Stimulated activated CD4-positive, alpha-beta T cell treated with anti-CD3 and anti-CD28 coated beads, TNF-alpha, amount 100 ng/mL, for 48 hours (primary cell): ENCODE measurements at regions not wholly inside any gene's neighbourhood (a gene's known extent, or its start where the extent isn't known, plus 50 kb on each side); places are given as distances from the start of the nearest gene placed in this dataset.

Source experiments
- DNase-seq, 3 donors: peaks; one replicate each; pipeline ENCODE4 v3.0.0-alpha.2; 2020; ENCODE audit warnings: low read depth in 3 of 3

- no peak for DNase-seq
Observed at GRCh38 chr3:41102053-41102556, 97.2 kb upstream of the CTNNB1 start.

- DNase-seq = no peak
Observed at GRCh38 chr3:41102750-41103149, 96.6 kb upstream of the CTNNB1 start.

- no peak for DNase-seq
Observed at GRCh38 chr3:41103200-41103599, 96.1 kb upstream of the CTNNB1 start.

GRCh38 chr3:41104147-41104546, 95.2 kb upstream of the CTNNB1 start:
- DNase-seq = no peak

GRCh38 chr3:41106691-41107090, 92.6 kb upstream of the CTNNB1 start:
- DNase-seq = no peak

- no peak for DNase-seq
Observed at GRCh38 chr3:41111011-41111410, 88.3 kb upstream of the CTNNB1 start.

GRCh38 chr3:41112466-41112865, 86.8 kb upstream of the CTNNB1 start:
- DNase-seq = no peak

GRCh38 chr3:41115069-41115468, 84.2 kb upstream of the CTNNB1 start:
- no peak for DNase-seq

- no peak for DNase-seq
Observed at GRCh38 chr3:41116851-41117250, 82.5 kb upstream of the CTNNB1 start.

GRCh38 chr3:41117398-41117870, 81.9 kb upstream of the CTNNB1 start:
- peak; percentile 65 to 83 (median 77) for DNase-seq

GRCh38 chr3:41118461-41119390, 80.6 kb upstream of the CTNNB1 start:
- no peak for DNase-seq

GRCh38 chr3:41120460-41120859, 78.8 kb upstream of the CTNNB1 start:
- no peak for DNase-seq

GRCh38 chr3:41125258-41125657, 74.0 kb upstream of the CTNNB1 start:
- DNase-seq = no peak

- no peak for DNase-seq
Observed at GRCh38 chr3:41126472-41126871, 72.8 kb upstream of the CTNNB1 start.

- DNase-seq = no peak
Observed at GRCh38 chr3:41126961-41127360, 72.3 kb upstream of the CTNNB1 start.

- DNase-seq = no peak
Observed at GRCh38 chr3:41127414-41127813, 71.9 kb upstream of the CTNNB1 start.

- no peak for DNase-seq
Observed at GRCh38 chr3:41129731-41130130, 69.6 kb upstream of the CTNNB1 start.

- no peak for DNase-seq
Observed at GRCh38 chr3:41131224-41131623, 68.1 kb upstream of the CTNNB1 start.

GRCh38 chr3:41137686-41138111, 61.6 kb upstream of the CTNNB1 start:
- DNase-seq = no peak

- no peak for DNase-seq
Observed at GRCh38 chr3:41138146-41138545, 61.2 kb upstream of the CTNNB1 start.

GRCh38 chr3:41138601-41139000, 60.7 kb upstream of the CTNNB1 start:
- DNase-seq = no peak

- no peak for DNase-seq
Observed at GRCh38 chr3:41140242-41140641, 59.1 kb upstream of the CTNNB1 start.

GRCh38 chr3:41141433-41142167, 57.7 kb upstream of the CTNNB1 start:
- no peak for DNase-seq
